GM18511 (cell line): ENCODE measurements at regions not wholly inside any gene's neighbourhood (a gene's known extent, or its start where the extent isn't known, plus 50 kb on each side); places are given as distances from the start of the nearest gene placed in this dataset.
"Not testable (repeated sequence)": the region's sequence is repeated elsewhere in the genome, so short reads cannot be mapped to it uniquely, and the experiment has no call there.

Experiments used
- ATAC-seq: cut with Tn5 transposase; IDR thresholded peaks from one replicate; pipeline ENCODE4 v1.9.1; 2021; ENCODE audit warnings: mild to moderate bottlenecking, moderate library complexity; ENCODE audit not compliant: unreplicated experiment

- no peak for ATAC-seq
Measured at GRCh38 chr3:10623578-10624275, 118.3 kb upstream of the ATP2B2 start.

- ATAC-seq, result no peak
Measured at GRCh38 chr3:10625323-10625722, 119.9 kb upstream of the ATP2B2 start.

- no peak for ATAC-seq
Measured at GRCh38 chr3:10627884-10628572, 122.6 kb upstream of the ATP2B2 start.

- ATAC-seq, result no peak
Measured at GRCh38 chr3:10628891-10629670, 123.7 kb upstream of the ATP2B2 start.

GRCh38 chr3:10629671-10630040, 124.3 kb upstream of the ATP2B2 start:
- no peak for ATAC-seq

- ATAC-seq, result no peak
Measured at GRCh38 chr3:10631224-10631623, 125.8 kb upstream of the ATP2B2 start.

- no peak for ATAC-seq
Measured at GRCh38 chr3:10632125-10632524, 126.7 kb upstream of the ATP2B2 start.

GRCh38 chr3:10632741-10633140, 127.4 kb upstream of the ATP2B2 start:
- no peak for ATAC-seq

GRCh38 chr3:10635446-10636076, 130.2 kb upstream of the ATP2B2 start:
- no peak for ATAC-seq

GRCh38 chr3:10637342-10637741, 132.0 kb upstream of the ATP2B2 start:
- ATAC-seq, result no peak

- ATAC-seq, result no peak
Measured at GRCh38 chr3:10638466-10638865, 133.1 kb upstream of the ATP2B2 start.

- ATAC-seq, result no peak
Measured at GRCh38 chr3:10641760-10642159, 136.4 kb upstream of the ATP2B2 start.

GRCh38 chr3:10644189-10644588, 138.8 kb upstream of the ATP2B2 start:
- no peak for ATAC-seq

GRCh38 chr3:10645800-10646199, 140.4 kb upstream of the ATP2B2 start:
- no peak for ATAC-seq

- no peak for ATAC-seq
Measured at GRCh38 chr3:10646531-10647335, 141.3 kb upstream of the ATP2B2 start.

GRCh38 chr3:10647376-10647775, 142.0 kb upstream of the ATP2B2 start:
- no peak for ATAC-seq

- no peak for ATAC-seq
Measured at GRCh38 chr3:10648181-10648580, 142.8 kb upstream of the ATP2B2 start.

- ATAC-seq, result not testable (repeated sequence)
Measured at GRCh38 chr3:10649463-10649862, 144.1 kb upstream of the ATP2B2 start.

GRCh38 chr3:10651506-10651905, 146.1 kb upstream of the ATP2B2 start:
- ATAC-seq, result no peak

GRCh38 chr3:10653241-10653640, 147.9 kb upstream of the ATP2B2 start:
- ATAC-seq, result no peak
